ENCODE measurements at regions not wholly inside any gene's neighbourhood (a gene's known extent, or its start where the extent isn't known, plus 50 kb on each side); places are given as distances from the start of the nearest gene placed in this dataset.

DNA sequence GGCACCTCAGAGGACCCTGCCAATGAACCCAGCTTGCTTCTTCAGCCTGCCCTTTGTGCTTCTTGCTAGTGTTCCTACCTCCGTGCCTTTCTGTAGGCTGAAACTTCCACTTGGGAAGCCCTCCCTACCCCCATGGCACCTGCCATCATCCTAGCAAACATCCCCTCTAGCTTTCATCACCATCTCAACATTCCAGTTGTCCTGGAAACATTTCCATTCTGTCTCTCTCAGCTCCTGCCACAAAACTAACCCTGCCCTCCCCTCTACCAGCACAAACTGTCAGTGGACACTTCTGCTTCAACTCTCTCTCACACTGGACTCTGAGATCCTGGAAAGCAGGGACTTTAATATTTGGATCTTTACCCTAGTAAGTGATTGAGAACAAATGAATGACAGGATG is 525.8 kb upstream of the TENM4 start:
- in situ Hi-C loops (cut with MboI): no loop called here
- intact Hi-C loops (cut with micrococcal nuclease; ENCODE audit: unreplicated experiment): no loop called here
- no peaks in the 10 kb centered on the region for H3K27me3 ChIP-seq (replicated peaks in 1 of 2; ENCODE audit: control insufficient read depth in 2 of 2, insufficient read depth in 2 of 2, low read length in 1 of 2)
- H3K4me3 ChIP-seq: no peak overlapping the region
- H3K79me2 ChIP-seq (ENCODE audit: control insufficient read depth, insufficient read depth, low read length): no peaks in the 10 kb centered on the region
- no TSS peak for BruUV-seq (replicated peaks)
- no peaks in the 10 kb centered on the region for H4K20me1 ChIP-seq (ENCODE audit: control insufficient read depth, insufficient read depth)
- ChIA-PET POLR2A (no interaction called here), CTCF (no interaction called here), RAD21 (ENCODE audit: unreplicated experiment) (no interaction called here), SMC1A (ENCODE audit: uncharacterized antibody, unreplicated experiment) (no interaction called here)
- FAIRE-seq (no peak), DNase-seq (ENCODE audit: low read depth, low spot score) (no peak), ATAC-seq (no peak)
- no peaks in the 10 kb centered on the region for H3K36me3 ChIP-seq (ENCODE audit: control insufficient read depth in 2 of 2, insufficient read depth in 2 of 2, low read length in 1 of 2)
- no peaks in the 10 kb centered on the region for H3K9me3 ChIP-seq (replicated peaks; ENCODE audit: control insufficient read depth, insufficient read depth, low read length)
- H3K27ac ChIP-seq (ENCODE audit: control insufficient read depth, insufficient read depth): no peak overlapping the region
- H2AFZ ChIP-seq (ENCODE audit: control insufficient read depth, low read depth, low read length): no peak overlapping the region
- no peaks in the 10 kb centered on the region for H3K4me1 ChIP-seq (ENCODE audit: control insufficient read depth, insufficient read depth, low read length)
- no peak overlapping the region for H3K9ac ChIP-seq (ENCODE audit: control insufficient read depth, insufficient read depth, low read length)
- no peak overlapping the region for H3K4me2 ChIP-seq (ENCODE audit: control insufficient read depth, insufficient read depth)
- WGBS (ENCODE audit: insufficient coverage, insufficient replicate concordance, low lambda C conversion rate, missing lambda C conversion rate): 0% methylated on average over 1 of the region's 1 CpG
- TF ChIP-seq KAT2A (conservative IDR thresholded peaks at IDR 0.05; ENCODE audit: control insufficient read depth, low read depth, low read length) (no peak), ASH2L (IDR thresholded peaks at IDR 0.05; ENCODE audit: borderline replicate concordance, low read depth) (no peak), SMAD5 (IDR thresholded peaks at IDR 0.05; ENCODE audit: low read depth) (no peak), ZNF622 (IDR thresholded peaks at IDR 0.05) (no peak), RB1 (IDR thresholded peaks at IDR 0.05; ENCODE audit: borderline replicate concordance) (no peak), RAD21 (IDR thresholded peaks at IDR 0.05; ENCODE audit: insufficient read depth, low read depth, low read length) (no peak), JUND (IDR thresholded peaks at IDR 0.05; ENCODE audit: low read depth, low read length) (no peak), CREM (IDR thresholded peaks at IDR 0.05; ENCODE audit: low read depth) (no peak), SREBF1 (IDR thresholded peaks at IDR 0.05; ENCODE audit: low read length) (no peak), CHD2 (IDR thresholded peaks at IDR 0.05; ENCODE audit: borderline replicate concordance, low read depth, low read length) (no peak), NFXL1 (IDR thresholded peaks at IDR 0.05; ENCODE audit: borderline replicate concordance) (no peak), CBFB (IDR thresholded peaks at IDR 0.05; ENCODE audit: low read depth) (no peak), EGR1 (IDR thresholded peaks at IDR 0.05; ENCODE audit: borderline replicate concordance in 1 of 2, low read depth in 2 of 2, low read length in 2 of 2) (no peak), YY1 (IDR thresholded peaks at IDR 0.05; ENCODE audit: low read depth, low read length) (no peak), SUPT20H (IDR thresholded peaks at IDR 0.05; ENCODE audit: borderline replicate concordance, control insufficient read depth, low read depth, low read length) (no peak), GATAD2B (conservative IDR thresholded peaks at IDR 0.05; ENCODE audit: low read depth) (no peak)
- TF ChIP-seq, protein P1, sequence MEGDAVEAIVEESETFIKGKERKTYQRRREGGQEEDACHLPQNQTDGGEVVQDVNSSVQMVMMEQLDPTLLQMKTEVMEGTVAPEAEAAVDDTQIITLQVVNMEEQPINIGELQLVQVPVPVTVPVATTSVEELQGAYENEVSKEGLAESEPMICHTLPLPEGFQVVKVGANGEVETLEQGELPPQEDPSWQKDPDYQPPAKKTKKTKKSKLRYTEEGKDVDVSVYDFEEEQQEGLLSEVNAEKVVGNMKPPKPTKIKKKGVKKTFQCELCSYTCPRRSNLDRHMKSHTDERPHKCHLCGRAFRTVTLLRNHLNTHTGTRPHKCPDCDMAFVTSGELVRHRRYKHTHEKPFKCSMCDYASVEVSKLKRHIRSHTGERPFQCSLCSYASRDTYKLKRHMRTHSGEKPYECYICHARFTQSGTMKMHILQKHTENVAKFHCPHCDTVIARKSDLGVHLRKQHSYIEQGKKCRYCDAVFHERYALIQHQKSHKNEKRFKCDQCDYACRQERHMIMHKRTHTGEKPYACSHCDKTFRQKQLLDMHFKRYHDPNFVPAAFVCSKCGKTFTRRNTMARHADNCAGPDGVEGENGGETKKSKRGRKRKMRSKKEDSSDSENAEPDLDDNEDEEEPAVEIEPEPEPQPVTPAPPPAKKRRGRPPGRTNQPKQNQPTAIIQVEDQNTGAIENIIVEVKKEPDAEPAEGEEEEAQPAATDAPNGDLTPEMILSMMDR (IDR thresholded peaks at IDR 0.05 in 2 of 3, conservative IDR thresholded peaks at IDR 0.05 in 1 of 3; ENCODE audit: control insufficient read depth in 2 of 3, extremely low read depth in 1 of 3, insufficient read depth in 1 of 3, low read depth in 3 of 3, low read length in 3 of 3): no peak
- TF ChIP-seq, protein P2, sequence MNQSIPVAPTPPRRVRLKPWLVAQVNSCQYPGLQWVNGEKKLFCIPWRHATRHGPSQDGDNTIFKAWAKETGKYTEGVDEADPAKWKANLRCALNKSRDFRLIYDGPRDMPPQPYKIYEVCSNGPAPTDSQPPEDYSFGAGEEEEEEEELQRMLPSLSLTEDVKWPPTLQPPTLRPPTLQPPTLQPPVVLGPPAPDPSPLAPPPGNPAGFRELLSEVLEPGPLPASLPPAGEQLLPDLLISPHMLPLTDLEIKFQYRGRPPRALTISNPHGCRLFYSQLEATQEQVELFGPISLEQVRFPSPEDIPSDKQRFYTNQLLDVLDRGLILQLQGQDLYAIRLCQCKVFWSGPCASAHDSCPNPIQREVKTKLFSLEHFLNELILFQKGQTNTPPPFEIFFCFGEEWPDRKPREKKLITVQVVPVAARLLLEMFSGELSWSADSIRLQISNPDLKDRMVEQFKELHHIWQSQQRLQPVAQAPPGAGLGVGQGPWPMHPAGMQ (IDR thresholded peaks at IDR 0.05; ENCODE audit: borderline replicate concordance): no peak
